Right renal pelvis (tissue), 4 donors: ENCODE measurements at regions not wholly inside any gene's neighbourhood (a gene's known extent, or its start where the extent isn't known, plus 50 kb on each side); places are given as distances from the start of the nearest gene placed in this dataset.

Source experiments
- DNase-seq, 4 donors: peaks; one replicate each; pipeline ENCODE4 v3.0.0-alpha.2; 2013; ENCODE audit warnings: low read depth in 4 of 4, low spot score in 3 of 4, missing footprints in 1 of 4

DNA sequence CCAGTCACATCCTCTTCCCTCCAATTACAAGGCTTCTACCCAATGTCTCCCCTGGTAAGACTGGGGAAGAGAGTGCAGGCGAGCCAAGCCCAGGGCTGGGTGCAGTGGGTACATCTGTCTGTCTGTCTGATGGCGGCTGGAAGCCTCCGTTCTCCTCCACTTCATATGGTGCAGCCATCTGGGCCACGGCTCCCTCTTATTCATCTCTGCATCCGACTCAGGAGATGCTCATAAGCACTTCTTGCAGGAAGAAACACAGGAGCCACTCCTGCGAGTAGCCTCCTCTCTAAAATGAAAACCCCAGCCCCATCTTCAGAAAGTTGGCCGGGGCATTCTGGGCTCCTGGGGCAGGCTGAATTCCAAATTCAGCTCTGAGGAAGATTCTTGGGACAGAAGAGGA, 67.5 kb upstream of the SLC6A6 start:
- no peak for DNase-seq

DNA sequence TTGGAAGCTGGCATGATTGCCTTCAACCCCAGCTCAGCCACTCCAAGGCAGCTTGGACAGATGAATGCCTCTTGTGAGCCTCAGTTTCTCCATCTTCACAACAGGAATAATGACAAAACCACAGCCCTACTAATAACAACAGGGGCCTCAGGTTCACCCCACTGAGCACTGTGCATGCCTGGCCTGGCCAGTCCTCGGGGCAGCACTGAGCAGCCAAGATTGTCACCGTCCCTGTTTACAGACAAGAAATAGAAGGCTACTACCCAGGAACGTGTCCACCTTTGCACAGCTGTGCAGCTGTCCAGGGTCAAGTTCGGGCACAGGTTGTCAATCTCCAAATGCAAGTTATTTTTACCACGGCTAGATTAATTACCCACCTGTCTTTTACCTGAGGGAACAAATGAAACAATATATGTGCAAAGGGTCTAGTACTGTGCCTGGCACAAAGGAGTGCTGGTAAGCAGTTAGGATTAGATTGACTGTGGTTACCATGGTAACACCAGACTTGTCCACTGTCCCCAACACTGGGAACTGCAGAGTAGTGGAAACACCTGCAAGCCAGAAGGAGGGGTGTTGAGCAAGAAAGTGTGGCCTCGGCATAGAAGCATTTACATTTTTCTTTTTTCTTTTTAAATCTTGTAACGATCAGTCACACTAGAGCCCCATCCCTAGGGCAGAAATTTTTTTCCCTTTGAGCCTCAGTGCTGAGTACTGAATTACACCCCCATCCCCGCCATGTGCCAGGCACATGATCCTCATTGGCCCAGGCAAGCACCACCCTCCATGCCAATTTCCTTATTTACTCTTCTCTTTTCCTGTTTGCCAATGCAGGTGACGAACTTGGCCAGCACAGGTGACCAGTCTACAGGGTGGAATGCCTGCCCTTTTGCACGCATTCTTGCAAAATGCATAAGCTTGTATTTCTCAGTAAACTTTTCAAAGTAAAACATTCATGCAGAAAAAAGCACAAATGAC, 66.3 kb upstream of the SLC6A6 start:
- no peak for DNase-seq

DNA sequence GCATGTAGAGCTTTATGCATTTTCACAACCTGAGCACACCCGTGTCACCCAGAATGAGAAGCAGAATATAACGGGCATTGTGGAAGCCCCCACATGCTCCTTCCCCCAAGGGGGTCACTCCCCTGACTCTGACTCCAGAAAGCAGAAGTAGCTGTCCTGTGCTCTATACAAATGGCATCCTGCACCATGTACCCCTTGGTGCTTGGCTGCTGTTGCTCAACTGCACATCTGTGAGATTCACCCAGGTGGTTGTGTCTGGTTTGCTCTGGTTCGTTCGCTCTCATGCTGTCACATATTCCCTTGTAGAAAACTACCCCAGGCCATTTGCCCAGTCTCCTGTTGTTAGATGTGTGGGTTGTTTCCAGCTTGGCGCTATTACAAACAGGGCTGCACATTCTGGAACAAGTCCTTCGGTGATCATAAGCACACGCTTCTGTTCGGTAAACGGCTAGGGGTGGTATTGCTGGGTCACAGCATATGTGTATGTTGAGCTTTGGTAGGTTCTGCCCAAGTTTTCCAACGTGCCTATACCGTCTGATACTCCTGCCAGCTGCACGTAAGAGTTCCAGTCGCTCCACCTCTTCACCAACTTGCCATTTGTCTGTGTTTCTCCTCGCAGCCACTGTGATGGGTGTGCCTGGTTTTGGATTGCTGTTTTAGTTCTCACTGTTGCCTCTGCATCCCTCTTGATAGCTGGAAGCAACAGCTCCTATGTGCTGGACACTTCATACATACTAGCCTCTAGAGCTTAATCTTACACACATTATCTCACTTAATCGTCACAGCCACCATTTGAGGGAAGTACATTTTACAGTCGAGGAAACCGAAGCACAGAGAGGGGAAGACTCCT, 65.4 kb upstream of the SLC6A6 start:
- no peak for DNase-seq

DNA sequence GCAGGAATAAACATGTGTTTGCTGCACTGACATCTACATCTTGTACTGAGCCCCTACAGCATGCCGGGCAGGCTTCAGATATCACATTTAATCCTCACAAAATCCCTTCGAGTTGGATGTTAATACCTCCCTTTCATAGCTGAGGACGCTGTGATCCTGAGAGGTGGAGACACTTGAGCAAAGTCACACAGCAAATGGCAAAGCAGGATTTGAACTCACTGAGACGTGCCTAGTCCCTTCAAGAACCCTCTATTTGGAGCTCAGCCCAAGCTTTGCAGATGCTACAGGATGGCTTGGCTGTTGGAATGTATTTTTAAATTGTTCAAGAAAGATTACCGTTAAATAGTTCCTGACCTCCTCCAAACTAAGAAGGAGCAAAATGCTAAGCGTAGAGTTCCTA, 64.6 kb upstream of the SLC6A6 start:
- DNase-seq = no peak

DNA sequence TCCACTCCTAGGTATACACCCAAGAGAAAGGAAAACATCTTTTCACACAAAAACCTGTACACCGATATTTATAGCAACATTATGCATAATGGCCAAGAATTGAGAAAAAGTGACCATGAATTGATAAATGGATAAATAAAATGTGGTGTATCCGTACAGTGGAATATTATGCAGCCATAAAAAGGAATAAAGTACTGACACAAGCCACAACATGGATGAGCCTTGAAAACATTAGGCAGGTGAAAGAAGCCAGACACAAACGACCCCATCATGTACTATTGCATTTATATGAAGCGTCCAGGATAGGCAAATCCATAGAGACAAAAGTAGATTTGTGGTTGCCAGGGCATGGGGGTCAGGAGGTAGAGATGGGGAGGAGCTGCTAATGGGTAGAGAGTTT, 64.2 kb upstream of the SLC6A6 start:
- DNase-seq = no peak

DNA sequence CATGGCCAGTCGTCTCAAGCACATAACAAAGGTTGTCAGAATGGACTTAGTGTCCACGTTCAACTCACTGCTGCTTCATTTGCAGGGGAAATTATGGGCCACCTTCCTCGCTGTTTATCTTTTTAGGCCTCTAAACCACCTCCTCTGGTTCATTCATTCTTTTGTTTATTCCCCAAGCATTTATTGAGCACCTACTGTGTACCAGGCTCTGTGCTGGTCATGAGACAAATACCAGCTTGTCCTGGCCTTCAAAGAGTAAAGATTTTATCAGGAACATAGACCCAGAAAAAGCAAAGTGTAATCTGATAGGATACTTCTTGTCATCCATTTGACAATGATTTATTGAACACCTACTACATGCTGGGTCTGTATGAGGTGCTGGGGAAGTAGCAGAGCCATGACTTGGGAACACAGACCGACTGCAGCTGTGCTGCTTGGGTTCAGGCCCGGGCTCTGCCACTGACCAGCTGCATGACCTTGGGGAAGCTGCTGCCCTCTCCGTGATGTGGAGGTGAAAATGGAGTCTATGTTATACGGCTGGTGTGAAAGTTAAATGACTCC, 63.4 kb upstream of the SLC6A6 start:
- no peak for DNase-seq

DNA sequence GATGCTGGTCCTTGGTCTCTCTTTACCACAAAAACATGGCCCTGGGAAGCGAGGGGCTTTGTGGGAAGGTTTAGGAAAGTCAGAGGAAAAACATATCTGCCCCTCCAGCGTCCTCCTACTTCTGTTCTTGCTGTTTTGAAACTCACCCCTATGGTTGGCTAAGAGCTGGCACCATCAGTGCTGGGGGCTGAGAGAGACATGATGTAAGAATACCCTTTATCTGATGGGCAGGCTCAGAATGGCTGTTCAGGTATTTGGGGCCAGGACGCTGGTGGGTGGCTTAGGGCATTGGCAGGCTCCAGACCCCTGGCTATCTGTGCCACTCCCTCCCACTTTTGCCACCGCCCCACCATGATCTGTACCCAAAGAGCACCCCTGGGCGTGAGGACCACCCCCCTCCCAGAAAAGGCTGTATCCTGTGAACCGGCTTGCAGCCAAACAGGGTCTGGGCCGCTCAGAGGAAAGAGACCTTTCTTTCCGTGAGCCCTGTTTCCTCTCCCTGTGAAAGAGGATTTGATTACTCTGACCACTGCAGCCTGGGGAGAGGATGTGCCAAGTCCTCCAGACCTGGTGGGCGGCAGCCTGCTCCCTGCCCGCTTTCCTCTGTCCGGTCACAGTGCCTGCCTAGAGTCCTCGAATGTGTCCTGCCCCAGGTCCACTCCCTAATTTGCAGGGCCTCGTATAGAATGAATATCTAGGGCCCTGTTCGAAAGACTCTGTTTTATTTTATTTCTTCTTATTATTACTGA, 61.3 kb upstream of the SLC6A6 start:
- DNase-seq = no peak

DNA sequence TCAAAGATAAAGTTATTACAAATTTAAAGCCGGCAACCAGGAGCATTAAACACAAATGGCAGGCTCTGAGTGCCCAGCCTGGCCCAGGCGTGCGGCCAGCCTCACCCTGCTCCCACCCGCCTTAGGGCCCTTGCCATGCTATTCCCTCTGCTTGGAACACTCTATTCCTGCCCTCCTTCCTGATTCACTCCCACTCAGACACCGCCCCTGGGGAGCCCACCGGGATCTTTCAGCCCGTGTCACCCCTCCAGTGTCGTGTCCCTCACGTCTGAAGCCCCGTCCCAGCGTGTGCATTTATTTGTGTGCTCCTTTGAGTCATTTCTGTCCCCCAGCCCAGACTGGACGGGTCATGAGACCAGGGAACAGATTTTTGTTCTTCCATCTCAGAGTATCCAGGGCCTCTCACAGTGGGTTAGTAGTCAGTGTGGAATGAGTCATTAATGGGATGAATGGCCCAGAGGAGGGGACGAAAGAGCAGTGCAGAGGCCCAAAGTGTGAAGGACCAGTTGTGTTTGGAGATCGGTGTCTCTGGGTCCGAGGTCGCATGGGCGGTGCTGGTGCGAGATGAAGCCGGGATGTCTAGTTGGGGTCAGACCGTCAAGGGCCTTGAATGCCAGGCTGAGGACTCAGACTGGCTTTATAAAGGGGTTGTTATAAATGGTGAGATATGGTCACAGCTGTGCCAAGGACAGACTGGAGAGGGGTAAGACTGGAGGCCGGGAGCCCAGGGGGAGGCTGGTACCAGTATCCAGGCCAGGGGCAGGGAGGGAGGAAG, 58.9 kb upstream of the SLC6A6 start:
- no peak for DNase-seq

DNA sequence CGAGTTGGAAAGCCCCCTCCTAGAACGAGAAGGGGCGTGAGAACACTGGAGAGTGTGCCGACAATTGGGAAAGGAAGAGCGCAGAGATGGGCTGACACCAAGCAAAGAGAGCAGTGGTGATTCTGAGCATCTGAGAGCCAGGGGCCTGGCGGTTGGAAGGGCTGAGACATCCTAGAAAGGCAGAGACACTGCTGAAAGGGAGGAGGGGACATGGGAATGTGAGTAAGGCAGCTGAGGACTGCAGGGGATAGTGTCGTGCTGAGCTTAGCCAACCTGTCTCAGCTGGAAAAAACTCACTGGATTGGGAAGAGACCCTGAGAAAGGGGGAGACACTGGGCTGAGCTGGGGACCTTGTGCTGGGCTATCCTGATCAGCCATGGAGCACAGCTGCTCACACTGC, 58.1 kb upstream of the SLC6A6 start:
- DNase-seq = no peak

DNA sequence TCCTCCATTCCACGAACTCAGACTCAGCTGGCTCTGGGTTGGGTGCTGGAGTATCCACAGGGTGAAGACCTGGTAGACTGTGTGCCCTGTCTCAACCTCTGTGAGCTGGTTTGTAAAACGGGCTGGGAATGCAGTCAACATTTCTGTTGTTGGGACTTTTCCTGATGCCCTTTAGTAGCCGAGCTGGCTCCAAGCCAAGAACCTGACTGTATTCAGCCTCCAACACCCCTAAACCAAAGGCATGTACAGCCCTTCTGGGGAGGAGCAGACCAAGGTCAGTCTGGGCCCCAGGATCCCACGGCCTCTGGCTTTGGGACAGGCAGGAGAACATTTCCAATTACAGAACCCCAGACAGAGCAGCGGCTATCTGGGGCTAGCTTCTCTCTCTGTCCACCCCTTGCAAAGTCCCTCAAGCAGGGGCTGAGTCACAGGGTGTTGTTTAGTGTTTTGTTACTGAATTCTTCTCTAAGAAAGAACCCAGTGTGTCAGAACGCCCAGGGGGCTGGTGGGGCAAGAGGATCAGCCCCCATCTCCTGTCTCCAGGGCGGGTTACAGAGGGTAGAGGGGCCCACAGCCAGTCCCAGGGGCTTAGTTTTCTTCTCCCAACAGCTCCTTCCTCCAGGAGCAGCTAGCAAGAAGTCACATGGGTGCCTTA, 56.8 kb upstream of the SLC6A6 start:
- no peak for DNase-seq

DNA sequence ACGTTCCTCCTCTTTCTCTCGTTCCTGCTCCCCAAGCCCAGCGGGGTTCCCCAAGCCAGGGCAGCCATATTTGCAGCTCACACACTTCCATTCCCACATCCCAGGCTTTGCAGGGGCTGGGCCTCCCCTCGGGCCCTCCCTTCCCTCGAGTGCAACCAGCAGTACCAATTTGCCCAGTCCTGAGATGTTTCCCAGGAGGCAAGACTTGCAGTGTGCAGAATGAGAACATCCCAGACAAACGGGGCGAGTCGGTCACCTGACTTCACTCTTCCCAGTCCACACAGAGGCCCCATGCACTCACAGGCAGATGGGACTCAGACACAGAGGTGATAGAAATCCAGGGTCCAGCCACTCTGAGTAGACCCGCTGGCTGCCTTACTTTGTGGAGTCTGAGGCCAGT, 56.2 kb upstream of the SLC6A6 start:
- DNase-seq = no peak

DNA sequence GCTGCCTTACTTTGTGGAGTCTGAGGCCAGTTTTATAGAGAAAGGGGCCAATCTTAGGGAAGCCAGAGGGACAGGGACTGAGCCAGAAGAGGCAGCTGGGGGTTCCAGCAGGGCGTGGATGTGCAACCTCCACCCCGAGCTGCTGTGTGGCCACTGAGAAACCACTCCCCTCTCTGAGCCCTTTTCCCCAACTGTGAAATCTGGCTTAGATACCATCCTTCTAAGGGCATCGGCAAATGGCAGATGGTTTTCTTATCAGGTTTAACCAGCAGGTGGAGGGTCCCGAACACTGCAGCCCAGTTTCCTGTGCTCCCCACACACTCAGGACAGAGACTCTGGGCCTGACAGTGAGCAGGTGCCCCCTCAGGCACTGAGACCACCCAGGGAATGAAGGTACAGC, 55.8 kb upstream of the SLC6A6 start:
- no peak for DNase-seq

DNA sequence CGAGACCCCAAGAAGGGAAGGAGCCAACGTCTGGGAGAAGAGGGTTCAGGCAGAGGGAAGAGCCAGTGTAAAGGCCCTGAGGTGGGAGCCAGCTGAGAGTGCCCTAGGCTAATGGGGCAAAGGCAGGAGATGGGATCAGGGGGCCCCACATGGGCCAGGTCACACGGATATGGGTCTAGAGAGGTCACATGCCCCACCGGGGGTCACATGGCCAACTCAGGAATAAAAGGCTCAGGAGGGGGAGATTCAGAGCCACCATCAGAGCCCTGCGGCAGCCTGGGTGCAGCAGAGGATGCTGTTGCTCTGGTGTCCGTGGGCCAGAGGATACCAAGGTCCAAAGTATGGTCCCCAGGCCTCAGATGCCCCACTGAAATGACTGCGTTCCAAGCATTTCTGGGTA, 55.3 kb upstream of the SLC6A6 start:
- DNase-seq = no peak

DNA sequence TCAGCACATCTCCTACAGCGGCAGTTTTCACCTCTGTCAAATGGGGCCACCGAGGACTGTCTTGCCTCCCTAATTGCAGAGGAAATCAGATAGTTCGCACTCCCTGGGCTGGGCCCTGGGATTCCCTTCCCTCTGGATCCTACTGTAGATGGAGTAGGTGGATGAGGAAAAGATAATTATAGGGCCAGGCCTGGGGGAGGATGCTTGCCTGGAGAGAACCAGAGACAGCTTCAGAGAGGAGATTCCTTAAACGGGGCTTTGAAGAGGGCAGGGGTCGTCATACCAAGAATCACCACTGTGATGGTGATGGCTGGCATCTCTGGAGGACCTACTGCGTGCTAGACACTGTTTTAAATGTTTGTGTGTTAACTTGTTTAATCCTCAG, 50.8 kb upstream of the SLC6A6 start:
- no peak for DNase-seq

DNA sequence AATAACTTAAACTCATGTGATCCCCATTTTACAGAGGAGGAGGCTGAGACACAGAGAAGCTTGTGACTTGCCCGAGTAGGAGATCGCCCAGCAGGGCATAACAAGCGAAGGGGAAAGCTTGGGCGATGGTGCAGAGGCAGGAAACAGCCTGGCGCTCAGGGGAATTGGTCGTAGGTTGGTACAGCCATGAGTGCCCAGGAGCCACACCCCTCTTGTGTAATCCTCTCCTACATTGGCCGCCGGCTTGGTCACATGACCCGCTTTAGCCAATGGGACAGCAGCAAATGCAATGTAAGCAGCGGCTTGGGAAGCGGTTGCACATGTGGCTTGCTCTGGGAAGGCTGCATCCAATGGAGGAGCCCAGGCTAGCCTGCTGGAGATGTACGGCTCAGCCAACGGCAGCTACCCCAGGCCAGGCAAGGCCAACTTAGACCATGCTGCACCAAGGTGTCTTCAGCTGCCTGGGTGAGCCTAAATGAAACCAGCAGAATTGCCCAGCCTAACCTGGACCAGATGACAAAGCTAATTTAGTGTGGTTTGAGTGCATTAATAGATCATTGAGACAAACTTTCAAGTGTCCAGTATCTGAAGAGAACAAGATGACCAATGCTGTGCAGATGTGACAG, 50.3 kb upstream of the SLC6A6 start:
- DNase-seq = no peak
